ENCODE measurements at regions not wholly inside any gene's neighbourhood (a gene's known extent, or its start where the extent isn't known, plus 50 kb on each side); places are given as distances from the start of the nearest gene placed in this dataset.
"Not testable (repeated sequence)": the region's sequence is repeated elsewhere in the genome, so short reads cannot be mapped to it uniquely, and the experiment has no call there.

DNA sequence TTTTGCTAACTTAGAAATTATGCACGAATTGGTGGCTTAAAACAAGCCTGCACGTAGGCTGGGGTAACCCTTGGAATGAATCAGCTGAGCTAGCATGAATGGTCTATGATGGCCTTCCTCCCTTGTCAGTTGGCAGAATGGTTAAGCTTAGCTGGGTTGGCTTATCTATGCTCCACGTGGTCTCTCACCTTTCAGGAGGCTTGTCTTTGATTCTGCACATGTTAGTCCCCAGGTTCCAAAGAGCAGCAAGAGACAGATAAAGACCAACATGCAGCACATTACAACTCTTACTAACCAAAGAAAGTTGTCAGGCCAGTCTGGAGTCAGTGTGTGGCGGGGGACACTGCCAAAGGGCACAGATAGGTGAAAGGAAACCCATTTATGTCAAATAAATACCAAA, 700.9 kb upstream of the SYT4 start:
- no peak for DNase-seq
- Histone ChIP-seq H3K27ac (no peak overlapping the region), H3K4me1 (no peaks in the 10 kb centered on the region), H3K36me3 (no peaks in the 10 kb centered on the region), H3K9me3 (no peaks in the 10 kb centered on the region), H3K4me3 (no peak overlapping the region), H3K9ac (ENCODE audit: low read depth in 2 of 2, low read length in 2 of 2) (no peak overlapping the region), H3K27me3 (no peaks in the 10 kb centered on the region)
- intact Hi-C loops (cut with DNase I) = no loop called here
- TF ChIP-seq, protein P1, sequence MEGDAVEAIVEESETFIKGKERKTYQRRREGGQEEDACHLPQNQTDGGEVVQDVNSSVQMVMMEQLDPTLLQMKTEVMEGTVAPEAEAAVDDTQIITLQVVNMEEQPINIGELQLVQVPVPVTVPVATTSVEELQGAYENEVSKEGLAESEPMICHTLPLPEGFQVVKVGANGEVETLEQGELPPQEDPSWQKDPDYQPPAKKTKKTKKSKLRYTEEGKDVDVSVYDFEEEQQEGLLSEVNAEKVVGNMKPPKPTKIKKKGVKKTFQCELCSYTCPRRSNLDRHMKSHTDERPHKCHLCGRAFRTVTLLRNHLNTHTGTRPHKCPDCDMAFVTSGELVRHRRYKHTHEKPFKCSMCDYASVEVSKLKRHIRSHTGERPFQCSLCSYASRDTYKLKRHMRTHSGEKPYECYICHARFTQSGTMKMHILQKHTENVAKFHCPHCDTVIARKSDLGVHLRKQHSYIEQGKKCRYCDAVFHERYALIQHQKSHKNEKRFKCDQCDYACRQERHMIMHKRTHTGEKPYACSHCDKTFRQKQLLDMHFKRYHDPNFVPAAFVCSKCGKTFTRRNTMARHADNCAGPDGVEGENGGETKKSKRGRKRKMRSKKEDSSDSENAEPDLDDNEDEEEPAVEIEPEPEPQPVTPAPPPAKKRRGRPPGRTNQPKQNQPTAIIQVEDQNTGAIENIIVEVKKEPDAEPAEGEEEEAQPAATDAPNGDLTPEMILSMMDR (IDR thresholded peaks at IDR 0.05) = no peak

- H3K4me1 ChIP-seq = no peaks in the 10 kb centered on the region
- no peak for DNase-seq
- intact Hi-C loops (cut with DNase I) = no loop called here
- H3K4me3 ChIP-seq = no peak overlapping the region
- TF ChIP-seq, protein P1 (IDR thresholded peaks at IDR 0.05) = no peak
- H3K27me3 ChIP-seq = no peaks in the 10 kb centered on the region
- H3K9me3 ChIP-seq = no peaks in the 10 kb centered on the region
- no peak overlapping the region for H3K9ac ChIP-seq (ENCODE audit: low read depth in 2 of 2, low read length in 2 of 2)
- H3K27ac ChIP-seq = no peak overlapping the region
- no peaks in the 10 kb centered on the region for H3K36me3 ChIP-seq
These were observed 698.1 kb upstream of the SETBP1 start for GRCh38 chr18:43982582-43982981.

DNA sequence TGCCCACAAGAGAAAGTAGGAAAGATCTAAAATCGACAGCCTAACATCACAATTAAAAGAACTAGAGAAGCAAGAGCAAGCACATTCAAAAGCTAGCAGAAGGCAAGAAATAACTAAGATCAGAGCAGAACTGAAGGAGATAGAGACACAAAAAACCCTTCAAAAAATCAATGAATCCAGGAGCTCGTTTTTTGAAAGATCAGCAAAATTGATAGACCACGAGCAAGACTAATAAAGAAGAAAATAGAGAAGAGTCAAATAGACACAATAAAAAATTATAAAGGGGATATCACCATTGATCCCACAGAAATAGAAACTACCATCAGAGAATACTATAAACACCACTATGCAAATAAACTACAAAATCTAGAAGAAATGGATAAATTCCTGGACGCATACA, 693.6 kb upstream of the SETBP1 start:
- H3K9ac ChIP-seq (ENCODE audit: low read depth in 2 of 2, low read length in 2 of 2); H3K4me3 ChIP-seq; H3K9me3 ChIP-seq; intact Hi-C loops (cut with DNase I); H3K36me3 ChIP-seq; H3K27me3 ChIP-seq; H3K4me1 ChIP-seq; H3K27ac ChIP-seq; DNase-seq: not testable (repeated sequence)

- intact Hi-C loops (cut with DNase I) = no loop called here
- no peak overlapping the region for H3K4me3 ChIP-seq
These were observed 687.9 kb upstream of the SETBP1 start for GRCh38 chr18:43992741-43993140.

DNA sequence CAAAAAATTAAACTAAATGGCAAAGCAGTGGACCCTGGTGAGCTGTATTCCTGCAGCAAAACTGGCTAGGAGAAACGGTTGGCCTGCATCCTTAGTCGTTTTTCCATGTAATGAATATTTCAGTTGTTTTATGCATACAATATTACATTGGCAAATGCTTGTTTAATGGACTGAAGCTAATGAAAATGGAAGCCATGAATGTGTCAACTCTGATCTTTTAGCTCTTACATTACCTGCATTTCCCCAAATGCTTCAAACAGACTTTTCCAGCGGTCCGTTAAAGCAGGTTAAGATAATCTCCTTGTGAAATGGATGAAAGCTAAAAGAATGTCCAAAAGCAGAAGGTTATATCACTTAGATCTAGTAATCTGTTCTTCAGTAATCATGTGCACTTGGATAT, 686.3 kb upstream of the SETBP1 start:
- H3K4me3 ChIP-seq = no peak overlapping the region
- H3K9me3 ChIP-seq = no peaks in the 10 kb centered on the region
- TF ChIP-seq, protein P1 (IDR thresholded peaks at IDR 0.05) = no peak
- intact Hi-C loops (cut with DNase I) = no loop called here
- DNase-seq = no peak
- no peak overlapping the region for H3K9ac ChIP-seq (ENCODE audit: low read depth in 2 of 2, low read length in 2 of 2)
- no peak overlapping the region for H3K27ac ChIP-seq
- H3K36me3 ChIP-seq = no peaks in the 10 kb centered on the region
- no peaks in the 10 kb centered on the region for H3K27me3 ChIP-seq
- H3K4me1 ChIP-seq = no peaks in the 10 kb centered on the region

More at GRCh38 chr18:43992741-43993140, 687.9 kb upstream of the SETBP1 start:
- Histone ChIP-seq H3K27me3 (no peaks in the 10 kb centered on the region), H3K27ac (no peak overlapping the region), H3K9ac (ENCODE audit: low read depth in 2 of 2, low read length in 2 of 2) (no peak overlapping the region), H3K9me3 (no peaks in the 10 kb centered on the region), H3K4me1 (no peaks in the 10 kb centered on the region), H3K36me3 (no peaks in the 10 kb centered on the region)
- DNase-seq = no peak
- TF ChIP-seq, protein P1 (IDR thresholded peaks at IDR 0.05) = no peak

DNA sequence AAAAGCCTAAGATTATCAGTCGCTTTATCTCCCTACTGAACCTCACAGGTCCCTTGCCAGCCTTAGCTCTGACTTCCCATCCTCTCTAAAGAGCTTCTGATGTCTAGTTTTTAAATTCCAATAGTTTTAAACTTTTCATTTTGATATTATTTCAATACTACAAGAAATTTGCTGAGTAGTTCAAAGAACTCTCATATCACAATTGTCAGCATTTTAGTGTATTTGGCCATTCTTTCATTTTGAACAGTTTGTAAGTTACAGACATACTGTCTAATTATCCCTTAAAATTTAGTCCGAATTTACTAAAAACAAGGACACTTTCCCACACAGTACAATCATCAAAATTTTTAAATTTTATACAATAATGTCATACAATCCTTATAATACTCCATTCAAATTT, 666.8 kb upstream of the SETBP1 start:
- TF ChIP-seq, protein P1 (IDR thresholded peaks at IDR 0.05) = no peak
- no peaks in the 10 kb centered on the region for H3K27me3 ChIP-seq

More for the DNA sequence above, 666.8 kb upstream of the SETBP1 start:
- intact Hi-C loops (cut with DNase I) = no loop called here
- no peak for DNase-seq
- Histone ChIP-seq H3K9ac (ENCODE audit: low read depth in 2 of 2, low read length in 2 of 2) (no peak overlapping the region), H3K9me3 (no peaks in the 10 kb centered on the region), H3K4me1 (no peaks in the 10 kb centered on the region), H3K4me3 (no peak overlapping the region), H3K27ac (no peak overlapping the region), H3K36me3 (no peaks in the 10 kb centered on the region)
